CD4-positive, CD25-positive, alpha-beta regulatory T cell (primary cell): ENCODE measurements at regions not wholly inside any gene's neighbourhood (a gene's known extent, or its start where the extent isn't known, plus 50 kb on each side); places are given as distances from the start of the nearest gene placed in this dataset.

Source experiments
- ATAC-seq, 2 donors: fragments of 150-1000 bp; cut with Tn5 transposase; one replicate each; pipeline ENCODE4 v1.10.0; 2021; ENCODE audit warnings: low read depth in 2 of 2, moderate number of reproducible peaks in 2 of 2, moderate library complexity in 1 of 2
- DNase-seq, 3 donors: peaks; one replicate each; pipeline versions ENCODE4 v3.0.0 to v3.0.0-alpha.2; 2012 to 2022; ENCODE audit warnings: mixed read lengths in 1 of 3
- H3K27ac ChIP-seq: one replicate; pipeline ENCODE4 v1.7.0; 2013; ENCODE audit warnings: mild to moderate bottlenecking, low read length; ENCODE audit not compliant: insufficient read depth, poor library complexity, severe bottlenecking
- H3K27me3 ChIP-seq: one replicate; pipeline ENCODE4 v1.7.0; 2013; ENCODE audit warnings: low read length; ENCODE audit not compliant: control insufficient read depth, insufficient read depth
- H3K36me3 ChIP-seq: one replicate; pipeline ENCODE4 v1.7.0; 2013; ENCODE audit warnings: mild to moderate bottlenecking, low read length, moderate library complexity; ENCODE audit not compliant: control insufficient read depth, insufficient read depth
- H3K4me1 ChIP-seq: 2 replicates; pipeline ENCODE4 v1.7.0; 2013; ENCODE audit warnings: mild to moderate bottlenecking, low read length; ENCODE audit not compliant: insufficient read depth, control insufficient read depth, poor library complexity, severe bottlenecking
- H3K4me3 ChIP-seq: one replicate; pipeline ENCODE4 v1.7.0; 2013; ENCODE audit warnings: low read depth, mild to moderate bottlenecking, low read length, moderate library complexity
- H3K9me3 ChIP-seq, 2 experiments: 1 replicate in 1 of 2; 2 replicates in 1 of 2; pipeline ENCODE4 v1.7.0; 2013; ENCODE audit warnings: low read length in 2 of 2, mild to moderate bottlenecking in 1 of 2, moderate library complexity in 1 of 2; ENCODE audit not compliant: control insufficient read depth in 2 of 2
- H3K27ac Mint-ChIP-seq, 3 donors: one replicate each; pipeline ENCODE4 v1.8.0; 2020 to 2022; ENCODE audit warnings: mild to moderate bottlenecking in 3 of 3, mixed read lengths in 3 of 3, moderate library complexity in 2 of 3
- H3K27me3 Mint-ChIP-seq: one replicate; pipeline ENCODE4 v1.8.0; 2022; ENCODE audit warnings: mild to moderate bottlenecking, mixed read lengths
- H3K36me3 Mint-ChIP-seq: one replicate; pipeline ENCODE4 v1.8.0; 2020; ENCODE audit warnings: mixed read lengths
- H3K4me1 Mint-ChIP-seq, 4 donors: one replicate each; pipeline ENCODE4 v1.8.0; 2020 to 2022; ENCODE audit warnings: mixed read lengths in 4 of 4, mild to moderate bottlenecking in 1 of 4
- H3K4me3 Mint-ChIP-seq, 4 donors: one replicate each; pipeline ENCODE4 v1.8.0; 2020 to 2022; ENCODE audit warnings: mild to moderate bottlenecking in 4 of 4, mixed read lengths in 4 of 4, moderate library complexity in 3 of 4
- H3K9me3 Mint-ChIP-seq, 7 donors: one replicate each; pipeline ENCODE4 v1.8.0; 2020 to 2022; ENCODE audit warnings: mixed read lengths in 7 of 7, mild to moderate bottlenecking in 3 of 7, moderate library complexity in 2 of 7

DNA sequence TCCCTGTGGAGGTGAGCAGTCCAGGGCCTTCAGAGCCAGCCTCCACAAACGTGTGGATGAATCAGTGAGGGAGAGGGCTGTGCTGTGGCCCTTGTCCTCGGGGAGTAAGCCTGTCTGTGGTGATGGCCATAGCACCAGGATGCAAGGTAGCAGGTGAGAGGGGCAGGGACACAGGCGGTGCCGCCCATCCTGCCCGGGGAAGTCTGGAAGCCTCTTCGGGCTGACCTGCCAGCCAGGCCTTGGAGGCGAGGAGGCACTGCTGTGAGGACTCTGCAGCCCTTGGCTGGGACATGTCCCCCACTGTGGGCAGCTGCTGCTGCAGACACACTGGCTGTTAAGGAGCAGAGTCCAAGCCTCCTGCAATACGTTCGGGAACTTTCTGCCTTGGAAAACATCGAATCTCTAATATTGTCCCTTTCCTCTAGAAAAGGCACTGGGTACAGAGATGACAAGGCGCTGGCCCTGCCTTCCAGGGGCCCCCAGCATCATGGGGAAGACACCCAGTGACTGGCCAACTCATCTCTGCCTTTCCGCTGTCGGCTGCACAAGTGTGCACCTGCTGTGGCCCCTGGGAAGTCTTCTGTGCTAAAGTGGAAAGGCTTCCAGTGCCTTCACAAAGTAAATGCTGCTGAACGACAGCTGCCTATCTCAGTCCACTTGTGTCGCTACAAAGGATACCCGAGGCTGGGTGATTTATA is 101.4 kb downstream of the ADRA2C start:
- ATAC-seq (no peak), DNase-seq (no peak)
- H3K27ac Mint-ChIP-seq: no peak overlapping the region
- peaks cover 26% of the 10 kb centered on the region for H3K27me3 Mint-ChIP-seq
- H3K36me3 ChIP-seq: no peaks in the 10 kb centered on the region
- H3K9me3 Mint-ChIP-seq: peaks cover 0 to 1% (median 0%) of the 10 kb centered on the region in 7 donors
- H3K27ac ChIP-seq: no peak overlapping the region
- no peaks in the 10 kb centered on the region for H3K9me3 ChIP-seq
- H3K4me1 Mint-ChIP-seq: peaks cover 0 to 10% (median 5%) of the 10 kb centered on the region in 4 donors
- H3K36me3 Mint-ChIP-seq: no peaks in the 10 kb centered on the region
- H3K4me1 ChIP-seq: no peaks in the 10 kb centered on the region
- H3K4me3 Mint-ChIP-seq: no peak overlapping the region
- no peak overlapping the region for H3K4me3 ChIP-seq
- no peaks in the 10 kb centered on the region for H3K27me3 ChIP-seq

DNA sequence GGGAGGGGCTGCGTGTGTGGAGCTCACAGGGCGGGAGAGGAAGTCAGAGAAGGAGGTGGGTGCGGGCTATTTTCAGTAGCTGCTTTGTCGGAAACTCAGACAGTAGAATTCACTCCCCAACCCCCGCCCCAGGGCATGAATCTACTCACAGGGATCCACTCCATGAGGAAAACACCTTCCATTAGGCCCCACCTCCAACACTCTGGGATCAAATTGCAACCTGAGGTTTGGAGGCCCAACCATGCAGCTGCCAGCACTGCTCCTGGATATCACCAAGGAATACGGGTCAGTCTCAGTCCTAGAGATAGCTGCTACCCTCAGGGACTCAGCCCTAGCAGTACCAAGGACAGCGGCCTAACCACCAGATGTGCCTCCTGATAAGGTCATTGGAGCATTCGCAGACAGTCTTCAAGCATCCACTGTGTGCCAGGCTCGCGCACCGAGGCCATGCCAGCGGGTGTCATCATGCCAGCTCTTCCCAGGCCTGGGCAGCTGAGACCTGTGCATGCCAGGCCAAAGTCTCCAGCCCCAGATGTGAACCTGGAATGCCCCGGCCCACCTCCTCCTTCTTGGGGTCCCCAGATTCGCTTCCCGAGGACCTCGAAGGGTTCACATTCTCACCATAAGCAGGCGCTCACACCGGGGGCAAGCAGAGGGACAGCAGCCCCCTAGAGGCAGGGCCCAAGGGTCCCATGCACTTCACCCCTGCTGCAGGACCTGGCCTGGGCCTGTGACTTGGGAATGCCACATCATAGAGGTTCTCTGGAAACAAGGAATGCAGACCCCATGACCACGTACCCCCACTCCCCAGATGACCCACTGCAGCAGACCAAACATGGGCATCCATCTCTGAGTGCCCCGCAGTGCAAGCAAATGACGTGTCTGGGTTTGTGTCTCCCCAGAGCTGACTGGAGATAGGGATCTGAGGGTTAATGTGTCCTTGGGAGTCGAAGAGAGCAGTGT is 102.3 kb downstream of the ADRA2C start:
- Histone ChIP-seq H3K27me3 (no peaks in the 10 kb centered on the region), H3K36me3 (no peaks in the 10 kb centered on the region), H3K27ac (no peak overlapping the region), H3K9me3 (no peaks in the 10 kb centered on the region), H3K4me3 (no peak overlapping the region), H3K4me1 (no peaks in the 10 kb centered on the region)
- ATAC-seq (no peak), DNase-seq (no peak)
- Mint-ChIP-seq H3K4me3 (no peak overlapping the region), H3K27me3 (peaks cover 27% of the 10 kb centered on the region), H3K4me1 (peaks cover 0 to 10% (median 6%) of the 10 kb centered on the region in 4 donors), H3K36me3 (no peaks in the 10 kb centered on the region), H3K27ac (no peak overlapping the region), H3K9me3 (peaks cover 0 to 1% (median 0%) of the 10 kb centered on the region in 7 donors)

DNA sequence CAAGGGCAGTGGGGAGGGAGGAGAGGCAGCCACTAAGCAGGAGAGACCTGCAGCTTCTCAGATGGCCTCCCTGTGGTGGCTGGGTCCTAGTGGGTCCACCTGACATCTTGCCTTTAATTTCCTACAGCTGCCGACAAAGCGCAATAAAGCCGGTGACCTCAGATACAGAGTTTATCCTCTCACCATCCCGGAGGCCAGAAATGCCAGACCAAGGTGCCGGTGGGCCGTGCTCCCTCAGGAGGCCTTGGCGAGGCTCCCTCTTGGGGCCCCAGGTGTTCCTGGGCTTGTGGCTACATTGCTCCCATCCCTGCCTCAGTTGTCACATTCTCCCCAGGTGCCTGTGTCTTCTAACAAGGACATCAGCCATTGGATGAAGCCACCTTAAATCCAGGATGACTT is 103.0 kb downstream of the ADRA2C start:
- H3K36me3 Mint-ChIP-seq: no peaks in the 10 kb centered on the region
- ATAC-seq (no peak), DNase-seq (no peak)
- H3K27me3 ChIP-seq: no peaks in the 10 kb centered on the region
- H3K36me3 ChIP-seq: no peaks in the 10 kb centered on the region
- H3K9me3 ChIP-seq: no peaks in the 10 kb centered on the region
- no peaks in the 10 kb centered on the region for H3K4me1 ChIP-seq
- peaks cover 0 to 10% (median 6%) of the 10 kb centered on the region in 4 donors for H3K4me1 Mint-ChIP-seq
- H3K27me3 Mint-ChIP-seq: peaks cover 26% of the 10 kb centered on the region
- no peak overlapping the region for H3K27ac ChIP-seq
- no peak overlapping the region for H3K4me3 Mint-ChIP-seq
- H3K9me3 Mint-ChIP-seq: peaks cover 0 to 1% (median 0%) of the 10 kb centered on the region in 7 donors
- H3K27ac Mint-ChIP-seq: no peak overlapping the region
- H3K4me3 ChIP-seq: no peak overlapping the region

DNA sequence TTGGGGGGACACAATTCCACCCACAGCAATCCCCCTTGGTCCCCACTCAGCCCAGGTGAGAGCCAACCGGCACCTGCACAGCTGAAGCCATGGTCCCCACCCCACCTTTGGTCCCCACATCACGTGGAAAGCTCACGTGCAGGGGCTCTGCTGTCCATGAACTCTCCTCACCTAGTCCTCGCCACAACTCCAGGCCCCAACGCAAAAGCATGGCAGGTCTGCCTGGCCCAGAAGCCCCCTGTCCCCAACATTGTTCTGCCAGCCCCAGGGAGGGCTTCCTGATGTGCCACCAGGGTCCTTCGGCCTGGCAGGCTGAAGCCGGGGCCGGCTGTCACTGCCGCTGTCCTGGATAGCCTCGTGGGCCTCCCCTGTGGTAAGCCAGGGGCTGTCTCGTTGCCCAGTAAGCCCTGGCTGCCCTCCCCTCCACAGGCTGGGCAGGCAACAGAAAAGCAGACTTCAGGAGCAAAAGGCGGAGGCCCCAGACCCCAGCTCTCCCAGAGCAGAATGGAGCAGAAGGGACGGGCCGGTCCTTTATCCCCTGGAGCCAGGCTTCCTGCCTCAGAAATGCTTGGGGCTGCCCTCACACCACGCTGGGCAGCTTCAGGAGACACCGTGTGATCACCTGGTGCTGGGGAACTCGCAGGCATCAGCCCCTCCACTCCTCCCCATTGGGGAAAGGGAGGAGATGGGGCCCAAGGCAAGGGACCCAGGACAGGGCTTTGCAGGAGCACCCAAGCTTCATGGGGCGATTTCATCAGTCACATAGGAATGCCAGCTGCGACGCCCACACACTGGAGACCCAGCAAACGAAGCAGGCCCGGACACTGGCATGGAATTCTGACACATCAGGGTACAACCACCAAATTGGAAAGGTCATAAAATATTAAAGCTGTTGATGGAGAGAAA is 103.7 kb downstream of the ADRA2C start:
- ATAC-seq (no peak), DNase-seq (no peak)
- H3K27ac ChIP-seq: no peak overlapping the region
- H3K36me3 Mint-ChIP-seq: no peaks in the 10 kb centered on the region
- no peak overlapping the region for H3K4me3 ChIP-seq
- H3K9me3 ChIP-seq: no peaks in the 10 kb centered on the region
- peaks cover 0 to 1% (median 0%) of the 10 kb centered on the region in 7 donors for H3K9me3 Mint-ChIP-seq
- no peaks in the 10 kb centered on the region for H3K36me3 ChIP-seq
- no peak overlapping the region for H3K4me3 Mint-ChIP-seq
- H3K4me1 ChIP-seq: no peaks in the 10 kb centered on the region
- H3K27me3 ChIP-seq: no peaks in the 10 kb centered on the region
- H3K27me3 Mint-ChIP-seq: peaks cover 31% of the 10 kb centered on the region
- no peak overlapping the region for H3K27ac Mint-ChIP-seq
- peaks cover 0 to 10% (median 6%) of the 10 kb centered on the region in 4 donors for H3K4me1 Mint-ChIP-seq

DNA sequence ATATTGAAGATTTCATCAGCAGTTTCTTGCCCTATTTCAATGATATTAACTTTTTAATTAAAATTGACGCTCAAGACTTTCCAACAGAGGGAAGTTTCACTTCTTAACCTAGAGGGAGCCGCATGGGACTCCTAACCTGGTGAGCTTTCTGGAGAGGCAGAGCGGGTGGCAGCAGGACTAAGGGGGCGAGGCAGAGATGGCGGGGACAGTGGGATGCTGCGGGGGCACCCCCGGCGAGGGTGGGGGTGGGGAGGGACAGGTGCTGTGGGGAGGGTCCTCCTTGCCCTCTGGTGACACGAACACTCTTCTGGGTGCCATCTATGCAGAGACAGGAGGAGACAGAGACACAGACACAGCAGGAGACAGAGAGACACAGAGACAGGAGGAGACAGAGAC is 104.4 kb downstream of the ADRA2C start:
- DNase-seq (no peak), ATAC-seq (no peak)
- no peaks in the 10 kb centered on the region for H3K27me3 ChIP-seq
- Mint-ChIP-seq H3K27me3 (peaks cover 32% of the 10 kb centered on the region), H3K4me1 (peaks cover 0 to 10% (median 6%) of the 10 kb centered on the region in 4 donors), H3K27ac (no peak overlapping the region), H3K36me3 (no peaks in the 10 kb centered on the region), H3K9me3 (peaks cover 0 to 1% (median 0%) of the 10 kb centered on the region in 7 donors), H3K4me3 (peak overlapping the region in 1 of 4 donors; percentile 49)
- no peaks in the 10 kb centered on the region for H3K4me1 ChIP-seq
- H3K4me3 ChIP-seq: no peak overlapping the region
- H3K9me3 ChIP-seq: no peaks in the 10 kb centered on the region
- no peak overlapping the region for H3K27ac ChIP-seq
- no peaks in the 10 kb centered on the region for H3K36me3 ChIP-seq

DNA sequence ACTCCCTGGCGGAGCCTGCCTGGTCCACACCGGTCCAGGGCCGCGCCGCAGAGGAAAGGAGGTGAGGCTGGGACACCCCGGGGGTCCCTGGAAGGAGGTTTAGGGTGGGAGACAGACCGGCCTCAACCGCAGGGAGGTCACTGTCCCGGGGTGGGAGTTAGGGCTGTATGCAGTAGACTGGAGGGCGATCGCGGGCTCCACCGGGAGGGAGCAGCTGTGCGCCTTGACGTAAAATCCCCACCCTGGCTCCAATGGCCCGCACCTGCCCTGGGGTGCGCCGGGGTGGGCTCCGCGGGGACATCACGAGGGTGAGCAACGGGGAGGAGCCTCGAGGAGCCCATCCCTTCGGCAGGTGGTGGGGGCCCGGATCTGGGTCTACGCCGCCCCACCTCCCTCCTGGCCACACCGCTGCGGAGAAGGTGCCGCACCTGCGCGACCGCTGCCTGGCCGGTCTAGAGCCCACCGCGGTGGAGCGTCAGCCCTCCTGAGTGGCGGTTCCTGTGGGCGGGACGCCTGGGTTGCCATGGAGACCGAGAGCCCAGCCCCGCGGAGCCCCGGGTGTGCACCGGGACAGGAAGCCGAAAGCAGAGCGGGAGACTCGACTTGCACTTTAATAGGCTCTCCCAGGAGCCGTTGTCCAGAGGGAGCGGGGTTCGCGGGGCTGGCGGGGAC is 105.1 kb downstream of the ADRA2C start:
- Histone ChIP-seq H3K27me3 (no peaks in the 10 kb centered on the region), H3K9me3 (no peaks in the 10 kb centered on the region), H3K4me3 (no peak overlapping the region), H3K4me1 (no peaks in the 10 kb centered on the region), H3K27ac (no peak overlapping the region), H3K36me3 (no peaks in the 10 kb centered on the region)
- peaks cover 0 to 1% (median 0%) of the 10 kb centered on the region in 7 donors for H3K9me3 Mint-ChIP-seq
- no peaks in the 10 kb centered on the region for H3K36me3 Mint-ChIP-seq
- peaks cover 31% of the 10 kb centered on the region for H3K27me3 Mint-ChIP-seq
- H3K4me3 Mint-ChIP-seq: peak overlapping the region in 2 of 4 donors; percentile 49 to 75
- DNase-seq: peak in 1 of 3 donors; percentile 29
- ATAC-seq: peak in 1 of 2 donors; percentile 38
- H3K27ac Mint-ChIP-seq: no peak overlapping the region
- peaks cover 0 to 10% (median 6%) of the 10 kb centered on the region in 4 donors for H3K4me1 Mint-ChIP-seq
